Osteoblast (primary cell): ENCODE measurements at regions not wholly inside any gene's neighbourhood (a gene's known extent, or its start where the extent isn't known, plus 50 kb on each side); places are given as distances from the start of the nearest gene placed in this dataset.

Experiments
- DNase-seq: peaks from one replicate; pipeline ENCODE4 v3.0.0; 2011; ENCODE audit warnings: low spot score, mixed read lengths; ENCODE audit not compliant: insufficient read length; ENCODE audit errors: missing footprints
- H2AFZ ChIP-seq: 2 replicates; pipeline ENCODE4 v1.6.0; 2011; ENCODE audit warnings: mild to moderate bottlenecking, low read length
- H3K27ac ChIP-seq: 2 replicates; pipeline ENCODE4 v1.5.1; 2011; ENCODE audit warnings: mild to moderate bottlenecking, low read depth, low read length, moderate library complexity
- H3K27me3 ChIP-seq: 2 replicates; pipeline ENCODE4 v1.6.0; 2012; ENCODE audit warnings: mild to moderate bottlenecking, control low read depth, inconsistent platforms, low read length, moderate library complexity; ENCODE audit not compliant: insufficient read depth
- H3K36me3 ChIP-seq: 2 replicates; pipeline ENCODE4 v1.5.1; 2011; ENCODE audit warnings: mild to moderate bottlenecking, low read length, control low read depth, moderate library complexity; ENCODE audit not compliant: insufficient read depth
- H3K4me1 ChIP-seq: 2 replicates; pipeline ENCODE4 v1.5.1; 2011; ENCODE audit warnings: mild to moderate bottlenecking, low read length, control low read depth, moderate library complexity; ENCODE audit not compliant: insufficient read depth
- H3K4me2 ChIP-seq: 2 replicates; pipeline ENCODE4 v1.6.0; 2011; ENCODE audit warnings: mild to moderate bottlenecking, low read length; ENCODE audit not compliant: insufficient read depth
- H3K4me3 ChIP-seq: fragments of 200-600 bp; sonication (generic); 3 replicates; pipeline ENCODE4 v1.5.1; 2012; ENCODE audit warnings: mild to moderate bottlenecking, low read length, inconsistent platforms; ENCODE audit not compliant: insufficient read depth
- H3K79me2 ChIP-seq: 2 replicates; pipeline ENCODE4 v1.6.0; 2012; ENCODE audit warnings: mild to moderate bottlenecking, low read length, control low read depth, inconsistent platforms; ENCODE audit not compliant: insufficient read depth
- H3K9me3 ChIP-seq: 2 replicates; pipeline ENCODE4 v1.5.1; 2011; ENCODE audit warnings: low read depth, low read length, control low read depth
- H4K20me1 ChIP-seq: 2 replicates; pipeline ENCODE4 v1.6.0; 2012; ENCODE audit warnings: mild to moderate bottlenecking, low read length, control low read depth; ENCODE audit not compliant: insufficient read depth
- TF ChIP-seq, protein P1 (sequence below): IDR thresholded peaks from 2 replicates; pipeline ENCODE4 v1.5.1; 2011; ENCODE audit warnings: mild to moderate bottlenecking, low read depth, low read length, moderate library complexity; ENCODE audit errors: extremely low read depth

DNA sequence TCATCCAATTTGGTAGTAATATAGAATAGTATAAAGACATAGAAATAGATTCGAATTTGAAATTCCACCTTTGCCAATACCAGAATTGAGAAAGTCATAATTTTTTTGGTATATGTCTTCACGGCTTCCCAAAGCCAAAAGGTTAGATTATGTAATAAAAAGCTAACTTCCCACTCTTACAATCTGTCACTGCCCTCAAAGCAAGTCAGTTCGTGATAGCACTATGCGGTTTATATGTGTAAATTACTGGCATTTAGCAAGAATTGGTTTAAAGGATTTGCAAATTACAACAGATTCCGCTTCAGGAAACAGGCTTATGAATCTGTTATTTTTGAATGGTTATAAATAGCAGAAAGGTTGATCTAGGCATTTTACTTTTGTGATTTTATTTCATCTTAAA lies 679.4 kb upstream of the ADGRL2 start:
- H3K27ac ChIP-seq = no peak overlapping the region
- no peaks in the 10 kb centered on the region for H4K20me1 ChIP-seq
- no peak overlapping the region for H3K4me2 ChIP-seq
- H3K9me3 ChIP-seq = no peaks in the 10 kb centered on the region
- no peaks in the 10 kb centered on the region for H3K4me1 ChIP-seq
- no peak for DNase-seq
- H2AFZ ChIP-seq = no peak overlapping the region
- no peak overlapping the region for H3K4me3 ChIP-seq
- no peaks in the 10 kb centered on the region for H3K27me3 ChIP-seq
- no peaks in the 10 kb centered on the region for H3K36me3 ChIP-seq
- no peaks in the 10 kb centered on the region for H3K79me2 ChIP-seq
- TF ChIP-seq, protein P1, sequence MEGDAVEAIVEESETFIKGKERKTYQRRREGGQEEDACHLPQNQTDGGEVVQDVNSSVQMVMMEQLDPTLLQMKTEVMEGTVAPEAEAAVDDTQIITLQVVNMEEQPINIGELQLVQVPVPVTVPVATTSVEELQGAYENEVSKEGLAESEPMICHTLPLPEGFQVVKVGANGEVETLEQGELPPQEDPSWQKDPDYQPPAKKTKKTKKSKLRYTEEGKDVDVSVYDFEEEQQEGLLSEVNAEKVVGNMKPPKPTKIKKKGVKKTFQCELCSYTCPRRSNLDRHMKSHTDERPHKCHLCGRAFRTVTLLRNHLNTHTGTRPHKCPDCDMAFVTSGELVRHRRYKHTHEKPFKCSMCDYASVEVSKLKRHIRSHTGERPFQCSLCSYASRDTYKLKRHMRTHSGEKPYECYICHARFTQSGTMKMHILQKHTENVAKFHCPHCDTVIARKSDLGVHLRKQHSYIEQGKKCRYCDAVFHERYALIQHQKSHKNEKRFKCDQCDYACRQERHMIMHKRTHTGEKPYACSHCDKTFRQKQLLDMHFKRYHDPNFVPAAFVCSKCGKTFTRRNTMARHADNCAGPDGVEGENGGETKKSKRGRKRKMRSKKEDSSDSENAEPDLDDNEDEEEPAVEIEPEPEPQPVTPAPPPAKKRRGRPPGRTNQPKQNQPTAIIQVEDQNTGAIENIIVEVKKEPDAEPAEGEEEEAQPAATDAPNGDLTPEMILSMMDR = no peak

DNA sequence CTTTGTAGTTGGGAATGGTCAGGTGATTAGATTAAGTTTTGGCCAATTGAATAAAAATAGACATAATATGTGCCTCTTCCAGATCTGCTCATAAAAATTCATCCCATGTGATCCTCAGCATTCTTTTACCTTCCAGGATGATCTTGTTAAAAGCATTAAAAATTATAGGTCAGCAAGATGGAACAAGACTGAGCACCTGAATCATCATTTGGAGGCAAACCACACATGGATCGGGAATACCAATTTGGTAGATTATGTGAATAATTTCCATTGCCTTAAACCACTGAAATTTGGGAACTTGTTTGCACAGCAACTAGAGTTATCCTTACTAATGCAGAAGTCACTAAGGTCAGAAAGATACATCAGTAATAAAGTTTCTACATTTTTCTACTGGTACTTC lies 681.4 kb upstream of the ADGRL2 start:
- H2AFZ ChIP-seq = no peak overlapping the region
- TF ChIP-seq, protein P1 = no peak
- H4K20me1 ChIP-seq = no peaks in the 10 kb centered on the region

DNA sequence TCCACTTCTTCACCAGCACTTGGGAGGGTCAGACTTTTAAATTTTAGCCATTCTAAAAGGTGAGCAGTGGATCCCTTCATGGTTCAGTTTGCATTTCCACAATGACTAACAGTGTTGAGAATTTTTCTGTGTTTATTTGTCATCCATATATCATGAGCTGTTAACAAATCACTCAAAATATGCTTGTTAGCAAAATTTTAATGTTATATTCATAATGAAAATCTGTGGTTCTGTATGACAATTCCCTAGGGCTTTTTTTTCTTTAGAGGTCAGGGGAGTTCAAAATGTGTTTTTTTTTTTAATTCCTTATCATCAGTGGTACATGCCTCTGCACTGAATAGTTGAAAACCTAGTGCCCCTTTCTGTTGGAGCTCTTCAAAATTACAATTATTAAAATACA lies 682.2 kb upstream of the ADGRL2 start:
- H2AFZ ChIP-seq = no peak overlapping the region
- no peak for DNase-seq
- TF ChIP-seq, protein P1 = no peak

More for the DNA sequence above, 681.4 kb upstream of the ADGRL2 start:
- Histone ChIP-seq H3K9me3 (no peaks in the 10 kb centered on the region), H3K36me3 (no peaks in the 10 kb centered on the region), H3K4me1 (no peaks in the 10 kb centered on the region), H3K4me2 (no peak overlapping the region), H3K27me3 (no peaks in the 10 kb centered on the region), H3K4me3 (no peak overlapping the region), H3K79me2 (no peaks in the 10 kb centered on the region), H3K27ac (no peak overlapping the region)
- no peak for DNase-seq

DNA sequence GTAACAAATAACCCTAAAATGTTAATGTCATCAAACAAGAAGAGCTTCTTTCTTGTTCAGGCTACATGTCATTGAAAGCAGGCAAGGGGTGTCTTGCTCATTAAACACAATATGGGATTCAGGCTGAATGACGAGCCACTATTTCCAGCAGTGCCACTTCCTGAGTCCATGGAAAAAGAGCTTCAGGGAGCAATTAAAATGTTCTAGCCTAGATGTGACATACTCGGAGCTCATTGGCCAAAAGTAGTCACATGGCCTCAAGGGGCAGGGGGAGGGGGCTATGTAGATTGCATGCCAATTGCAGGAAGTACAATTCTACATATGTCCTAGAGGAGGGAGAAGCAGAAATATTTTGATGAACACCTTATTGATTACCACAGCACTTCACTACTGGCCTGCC lies 685.3 kb upstream of the ADGRL2 start:
- TF ChIP-seq, protein P1 = no peak
- Histone ChIP-seq H3K4me1 (no peaks in the 10 kb centered on the region), H3K36me3 (no peaks in the 10 kb centered on the region), H3K4me2 (no peak overlapping the region), H3K79me2 (no peaks in the 10 kb centered on the region), H3K9me3 (peaks cover 2% of the 10 kb centered on the region), H3K27me3 (no peaks in the 10 kb centered on the region), H4K20me1 (no peaks in the 10 kb centered on the region), H3K4me3 (no peak overlapping the region), H3K27ac (no peak overlapping the region), H2AFZ (no peak overlapping the region)
- DNase-seq = peak; percentile 44

More for the DNA sequence above, 682.2 kb upstream of the ADGRL2 start:
- Histone ChIP-seq H4K20me1 (no peaks in the 10 kb centered on the region), H3K79me2 (no peaks in the 10 kb centered on the region), H3K4me1 (no peaks in the 10 kb centered on the region), H3K27me3 (no peaks in the 10 kb centered on the region), H3K36me3 (no peaks in the 10 kb centered on the region), H3K4me3 (no peak overlapping the region), H3K9me3 (no peaks in the 10 kb centered on the region), H3K27ac (no peak overlapping the region), H3K4me2 (no peak overlapping the region)
